Natural killer cell (primary cell): ENCODE measurements at regions not wholly inside any gene's neighbourhood (a gene's known extent, or its start where the extent isn't known, plus 50 kb on each side); places are given as distances from the start of the nearest gene placed in this dataset.

Experiments used
- ATAC-seq, 3 donors: fragments of 150-1000 bp in 2 of 3; fragments of 200-7000 bp in 1 of 3; cut with Tn5 transposase; 1 replicate in 1 of 3; 2 replicates in 2 of 3; pipeline ENCODE4 v1.10.0; 2021; ENCODE audit warnings: mild to moderate bottlenecking in 2 of 3, moderate library complexity in 2 of 3
- DNase-seq, 2 donors: peaks; one replicate each; pipeline versions ENCODE4 v3.0.0 to v3.0.0-alpha.2; 2013 to 2021; ENCODE audit warnings: mixed read lengths in 1 of 2
- H3K27ac ChIP-seq: one replicate; pipeline ENCODE4 v1.5.1; 2013; ENCODE audit warnings: mild to moderate bottlenecking, low read length
- H3K27me3 ChIP-seq: one replicate; pipeline ENCODE4 v1.6.1; 2013; ENCODE audit warnings: low read length; ENCODE audit not compliant: control insufficient read depth, insufficient read depth
- H3K36me3 ChIP-seq: one replicate; pipeline ENCODE4 v1.6.1; 2013; ENCODE audit warnings: low read length; ENCODE audit not compliant: control insufficient read depth, insufficient read depth
- H3K4me1 ChIP-seq: one replicate; pipeline ENCODE4 v1.6.1; 2013; ENCODE audit warnings: low read length; ENCODE audit not compliant: control insufficient read depth, insufficient read depth
- H3K4me3 ChIP-seq: one replicate; pipeline ENCODE4 v1.5.1; 2013; ENCODE audit warnings: low read length
- H3K9me3 ChIP-seq: one replicate; pipeline ENCODE4 v1.6.1; 2013; ENCODE audit warnings: low read length; ENCODE audit not compliant: control insufficient read depth, insufficient read depth
- H3K27ac Mint-ChIP-seq, 2 donors: one replicate each; pipeline ENCODE4 v1.8.0; 2022; ENCODE audit warnings: mild to moderate bottlenecking in 2 of 2, mixed read lengths in 2 of 2, moderate library complexity in 1 of 2
- H3K27me3 Mint-ChIP-seq, 2 donors: one replicate each; pipeline ENCODE4 v1.8.0; 2022; ENCODE audit warnings: low read depth in 2 of 2, mixed read lengths in 2 of 2
- H3K36me3 Mint-ChIP-seq: one replicate; pipeline ENCODE4 v1.8.0; 2022; ENCODE audit warnings: mixed read lengths
- H3K4me1 Mint-ChIP-seq, 2 donors: one replicate each; pipeline ENCODE4 v1.8.0; 2022; ENCODE audit warnings: mixed read lengths in 2 of 2
- H3K4me3 Mint-ChIP-seq: one replicate; pipeline ENCODE4 v1.8.0; 2022; ENCODE audit warnings: mild to moderate bottlenecking, moderate library complexity, mixed read lengths
- H3K9me3 Mint-ChIP-seq, 2 donors: one replicate each; pipeline ENCODE4 v1.8.0; 2022; ENCODE audit warnings: mixed read lengths in 2 of 2
- CTCF ChIP-seq: fragments of 200-600 bp; IDR thresholded peaks from one replicate; pipeline ENCODE4 v1.8.0; 2022; ENCODE audit warnings: antibody characterized with exemption
- WGBS: methylation state at CpG from one replicate; pipeline ENCODE4 v1.1.7; 2013; ENCODE audit warnings: missing lambda C conversion rate; ENCODE audit not compliant: insufficient coverage; 5-methylcytosine and 5-hydroxymethylcytosine counted together
- intact Hi-C: fragments of 100-400 bp; cut with micrococcal nuclease; formaldehyde crosslinking; loops from one replicate; pipeline ENCODE4 v1.14.2; 2022

GRCh38 chr4:36553453-36553852 is 272.0 kb downstream of the DTHD1 start:
- no peaks in the 10 kb centered on the region for H3K4me1 ChIP-seq
- Mint-ChIP-seq H3K4me1 (no peaks in the 10 kb centered on the region), H3K36me3 (no peaks in the 10 kb centered on the region), H3K27ac (no peak overlapping the region), H3K27me3 (no peaks in the 10 kb centered on the region), H3K9me3 (peaks cover 1 to 3% of the 10 kb centered on the region in 2 donors), H3K4me3 (no peak overlapping the region)
- no peaks in the 10 kb centered on the region for H3K9me3 ChIP-seq
- no peaks in the 10 kb centered on the region for H3K36me3 ChIP-seq
- H3K27ac ChIP-seq: no peak overlapping the region
- DNase-seq (no peak), ATAC-seq (no peak)
- no peaks in the 10 kb centered on the region for H3K27me3 ChIP-seq
- WGBS: 94% methylated on average over 2 of the region's 3 CpGs
- TF ChIP-seq CTCF: no peak
- H3K4me3 ChIP-seq: no peak overlapping the region
- intact Hi-C loops: no loop called here

DNA sequence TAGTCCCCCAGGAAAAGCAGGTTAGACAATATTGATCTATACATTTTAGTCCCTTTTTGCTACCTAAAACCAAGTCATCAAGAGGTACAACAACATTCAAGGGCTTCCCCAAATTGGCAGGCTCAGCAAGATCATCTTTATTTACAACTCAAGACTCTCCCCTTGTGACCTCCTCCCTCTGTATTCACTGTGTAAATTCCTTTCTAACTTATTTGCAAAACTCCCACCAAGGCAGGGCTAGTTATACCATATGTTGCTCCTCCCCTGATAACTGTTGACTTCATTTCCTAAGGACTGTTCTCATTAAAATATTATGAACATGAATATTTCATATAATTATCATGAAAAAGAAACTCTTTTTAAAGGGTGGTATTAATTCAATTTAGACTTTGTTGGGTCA is 275.6 kb downstream of the DTHD1 start:
- H3K27me3 Mint-ChIP-seq: no peaks in the 10 kb centered on the region
- peaks cover 3 to 4% of the 10 kb centered on the region in 2 donors for H3K9me3 Mint-ChIP-seq
- no peak overlapping the region for H3K27ac Mint-ChIP-seq
- ATAC-seq (no peak), DNase-seq (no peak)
- no peak overlapping the region for H3K4me3 Mint-ChIP-seq
- no peaks in the 10 kb centered on the region for H3K4me1 Mint-ChIP-seq
- Histone ChIP-seq H3K36me3 (no peaks in the 10 kb centered on the region), H3K4me1 (no peaks in the 10 kb centered on the region), H3K4me3 (no peak overlapping the region), H3K27me3 (no peaks in the 10 kb centered on the region), H3K27ac (no peak overlapping the region), H3K9me3 (no peaks in the 10 kb centered on the region)
- no peak for TF ChIP-seq CTCF
- no peaks in the 10 kb centered on the region for H3K36me3 Mint-ChIP-seq
- intact Hi-C loops: no loop called here

- Mint-ChIP-seq H3K4me3 (no peak overlapping the region), H3K4me1 (no peaks in the 10 kb centered on the region), H3K27ac (no peak overlapping the region), H3K9me3 (peaks cover 10 to 17% of the 10 kb centered on the region in 2 donors), H3K27me3 (no peaks in the 10 kb centered on the region), H3K36me3 (no peaks in the 10 kb centered on the region)
- Histone ChIP-seq H3K27ac (no peak overlapping the region), H3K4me3 (no peak overlapping the region), H3K9me3 (no peaks in the 10 kb centered on the region), H3K36me3 (no peaks in the 10 kb centered on the region), H3K4me1 (no peaks in the 10 kb centered on the region), H3K27me3 (no peaks in the 10 kb centered on the region)
- no peak for DNase-seq
- ATAC-seq: no peak
- intact Hi-C loops: no loop called here
- no peak for TF ChIP-seq CTCF
- 91% methylated on average over 3 of the region's 3 CpGs for WGBS
Measured at GRCh38 chr4:36568575-36568974, 287.2 kb downstream of the DTHD1 start.

- H3K4me1 Mint-ChIP-seq: no peaks in the 10 kb centered on the region
- no peak for ATAC-seq
- no peaks in the 10 kb centered on the region for H3K36me3 ChIP-seq
- H3K27me3 Mint-ChIP-seq: no peaks in the 10 kb centered on the region
- no peaks in the 10 kb centered on the region for H3K9me3 ChIP-seq
- no peaks in the 10 kb centered on the region for H3K36me3 Mint-ChIP-seq
- peaks cover 9 to 18% of the 10 kb centered on the region in 2 donors for H3K9me3 Mint-ChIP-seq
- WGBS: 100% methylated on average over 1 of the region's 4 CpGs
- no peaks in the 10 kb centered on the region for H3K4me1 ChIP-seq
- TF ChIP-seq CTCF: no peak
- no peak overlapping the region for H3K4me3 ChIP-seq
- H3K27ac ChIP-seq: no peak overlapping the region
- H3K27me3 ChIP-seq: no peaks in the 10 kb centered on the region
- H3K27ac Mint-ChIP-seq: no peak overlapping the region
- intact Hi-C loops: no loop called here
- DNase-seq: no peak
- no peak overlapping the region for H3K4me3 Mint-ChIP-seq
Measured at GRCh38 chr4:36573441-36573840, 292.0 kb downstream of the DTHD1 start.
